ENCODE measurements at regions not wholly inside any gene's neighbourhood (a gene's known extent, or its start where the extent isn't known, plus 50 kb on each side); places are given as distances from the start of the nearest gene placed in this dataset.
A peak's percentile ranks its signal among the peaks of the same experiment; 100 is the strongest.

DNA sequence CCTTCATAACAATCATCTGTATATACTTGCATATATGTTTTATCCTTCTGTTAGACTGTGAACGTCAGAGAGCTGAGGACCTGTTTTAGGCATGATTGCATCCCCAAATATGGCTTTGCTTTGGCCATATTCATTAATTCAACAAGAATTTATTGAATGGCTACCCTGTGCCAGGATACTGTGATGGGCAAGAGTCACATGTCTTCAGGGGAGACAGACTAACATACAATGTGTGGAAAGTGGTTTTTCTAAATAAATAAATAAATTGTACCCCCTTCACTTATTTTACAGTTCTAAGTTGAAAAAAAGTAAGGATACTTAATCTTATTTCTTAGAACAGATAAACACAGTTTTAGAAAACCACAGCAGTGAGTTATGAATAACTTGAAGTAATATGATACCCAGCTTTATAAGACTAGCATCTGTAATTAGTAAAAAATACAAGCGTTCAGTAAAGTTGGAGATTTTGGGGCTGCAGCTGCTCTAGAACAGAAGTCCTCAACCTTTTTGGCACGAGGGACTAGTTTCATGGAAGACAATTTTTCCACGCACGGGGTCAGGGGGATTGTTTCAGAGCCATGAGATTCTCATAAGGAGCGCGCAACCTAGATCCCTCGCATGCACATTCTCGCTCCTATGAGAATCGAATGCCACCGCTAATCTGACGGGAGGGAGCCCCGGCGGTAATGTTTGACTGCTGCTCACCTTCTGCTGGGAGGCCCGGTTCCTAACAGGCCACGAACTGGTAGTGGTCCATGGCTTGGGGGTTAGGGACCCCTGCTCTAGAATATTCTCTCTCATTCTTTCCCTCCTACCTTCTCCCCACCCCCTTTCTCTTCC is 89.4 kb upstream of the MTPN start:
- no peaks in the 10 kb centered on the region for H3K9me3 ChIP-seq (ENCODE audit: control insufficient read depth, low read length)
- DNase-seq (ENCODE audit: low read depth), result peak; percentile 13
- no peak overlapping the region for H3K9ac ChIP-seq (ENCODE audit: low read length)
- H3K36me3 ChIP-seq (ENCODE audit: control insufficient read depth, insufficient read depth, low read length, severe bottlenecking), result no peaks in the 10 kb centered on the region
- H3K4me1 ChIP-seq (ENCODE audit: control insufficient read depth, insufficient read depth, low read length), result peaks cover 3% of the 10 kb centered on the region
- no peaks in the 10 kb centered on the region for H3K27me3 ChIP-seq (replicated peaks; ENCODE audit: control insufficient read depth, insufficient read depth, low read length)
- no peak overlapping the region for H3K4me3 ChIP-seq (ENCODE audit: low read length)

DNA sequence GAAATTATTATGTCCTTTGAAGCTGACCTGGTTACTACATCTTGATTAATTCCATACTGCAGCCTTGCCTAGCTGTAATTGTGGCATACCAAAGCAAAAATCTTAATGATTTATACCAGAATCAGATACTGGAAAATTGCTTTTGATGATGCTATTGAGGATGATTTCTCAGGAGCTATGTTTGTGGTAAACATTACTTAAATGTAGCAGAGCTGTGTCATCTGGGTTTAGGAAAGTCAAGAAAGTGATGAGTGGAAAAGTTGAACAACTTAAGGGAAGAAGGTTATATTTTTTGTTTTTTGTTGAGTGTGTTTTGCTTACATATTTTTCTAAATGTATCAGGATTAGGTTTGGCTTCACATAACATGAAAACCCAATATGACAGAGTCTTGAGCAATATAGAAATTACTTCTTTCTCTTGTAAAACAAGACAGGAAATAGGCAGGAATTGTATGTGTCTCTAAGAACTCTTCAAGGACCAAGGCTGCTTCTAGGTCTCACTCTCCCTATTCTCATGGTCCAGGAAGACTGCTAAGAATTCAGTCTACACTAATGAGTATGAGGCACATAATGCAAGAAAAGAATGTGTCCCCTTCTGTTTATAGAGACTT is 87.6 kb upstream of the MTPN start:
- DNase-seq (ENCODE audit: low read depth), result peak; percentile 35
- H3K4me3 ChIP-seq (ENCODE audit: low read length), result no peak overlapping the region
- no peak overlapping the region for H3K9ac ChIP-seq (ENCODE audit: low read length)
- no peaks in the 10 kb centered on the region for H3K4me1 ChIP-seq (ENCODE audit: control insufficient read depth, insufficient read depth, low read length)
- H3K9me3 ChIP-seq (ENCODE audit: control insufficient read depth, low read length), result no peaks in the 10 kb centered on the region
- H3K27me3 ChIP-seq (replicated peaks; ENCODE audit: control insufficient read depth, insufficient read depth, low read length), result no peaks in the 10 kb centered on the region
- no peaks in the 10 kb centered on the region for H3K36me3 ChIP-seq (ENCODE audit: control insufficient read depth, insufficient read depth, low read length, severe bottlenecking)

GRCh38 chr7:136064081-136064480 is 86.9 kb upstream of the MTPN start:
- Histone ChIP-seq H3K9ac (ENCODE audit: low read length) (no peak overlapping the region), H3K36me3 (ENCODE audit: control insufficient read depth, insufficient read depth, low read length, severe bottlenecking) (no peaks in the 10 kb centered on the region), H3K27me3 (replicated peaks; ENCODE audit: control insufficient read depth, insufficient read depth, low read length) (no peaks in the 10 kb centered on the region), H3K4me3 (ENCODE audit: low read length) (no peak overlapping the region), H3K9me3 (ENCODE audit: control insufficient read depth, low read length) (no peaks in the 10 kb centered on the region), H3K4me1 (ENCODE audit: control insufficient read depth, insufficient read depth, low read length) (no peaks in the 10 kb centered on the region)
- DNase-seq (ENCODE audit: low read depth), result no peak

DNA sequence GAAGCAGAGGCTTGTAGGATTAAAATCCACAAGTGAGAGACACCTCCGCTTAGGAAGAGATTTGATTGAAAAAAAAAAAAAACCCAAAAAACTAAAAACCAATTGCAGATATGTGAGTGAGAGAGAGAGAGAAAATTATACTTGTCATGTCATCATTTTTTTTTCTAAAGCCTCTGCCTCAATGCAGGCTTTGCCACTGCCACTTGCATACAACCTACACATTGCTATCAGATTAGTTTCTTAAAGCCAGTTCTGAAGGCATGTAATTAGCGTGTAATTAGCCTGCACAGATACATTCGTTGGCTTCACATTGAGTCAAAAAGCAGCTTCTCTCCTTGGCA is 86.1 kb upstream of the MTPN start:
- Histone ChIP-seq H3K4me1 (ENCODE audit: control insufficient read depth, insufficient read depth, low read length) (no peaks in the 10 kb centered on the region), H3K9ac (ENCODE audit: low read length) (no peak overlapping the region), H3K27me3 (replicated peaks; ENCODE audit: control insufficient read depth, insufficient read depth, low read length) (no peaks in the 10 kb centered on the region), H3K9me3 (ENCODE audit: control insufficient read depth, low read length) (no peaks in the 10 kb centered on the region), H3K36me3 (ENCODE audit: control insufficient read depth, insufficient read depth, low read length, severe bottlenecking) (no peaks in the 10 kb centered on the region), H3K4me3 (ENCODE audit: low read length) (no peak overlapping the region)
- DNase-seq (ENCODE audit: low read depth), result no peak

GRCh38 chr7:136062625-136063325 is 85.6 kb upstream of the MTPN start:
- Histone ChIP-seq H3K4me3 (ENCODE audit: low read length) (no peak overlapping the region), H3K36me3 (ENCODE audit: control insufficient read depth, insufficient read depth, low read length, severe bottlenecking) (no peaks in the 10 kb centered on the region), H3K4me1 (ENCODE audit: control insufficient read depth, insufficient read depth, low read length) (no peaks in the 10 kb centered on the region), H3K9ac (ENCODE audit: low read length) (no peak overlapping the region), H3K9me3 (ENCODE audit: control insufficient read depth, low read length) (no peaks in the 10 kb centered on the region), H3K27me3 (replicated peaks; ENCODE audit: control insufficient read depth, insufficient read depth, low read length) (no peaks in the 10 kb centered on the region)
- DNase-seq (ENCODE audit: low read depth), result no peak

DNA sequence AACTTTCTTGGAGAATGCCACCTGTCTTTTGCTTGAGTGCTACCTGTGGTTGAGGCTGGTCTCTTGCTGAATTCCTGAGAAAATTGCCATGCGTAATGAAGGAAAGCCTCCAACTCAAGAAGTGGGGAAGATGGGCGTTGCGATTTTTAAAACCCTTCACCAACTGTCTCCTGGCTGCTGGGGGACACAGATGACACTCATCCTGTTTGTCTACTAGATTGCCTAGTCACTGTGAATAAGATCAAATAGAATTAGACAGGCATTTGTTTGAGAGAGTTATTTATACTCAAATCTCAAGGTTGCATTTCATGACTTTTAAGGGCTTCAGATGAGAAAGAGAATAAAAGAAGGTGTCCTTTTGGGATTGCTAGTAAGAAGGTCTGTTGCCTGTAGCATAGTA is 84.3 kb upstream of the MTPN start:
- no peak overlapping the region for H3K9ac ChIP-seq (ENCODE audit: low read length)
- no peaks in the 10 kb centered on the region for H3K4me1 ChIP-seq (ENCODE audit: control insufficient read depth, insufficient read depth, low read length)
- no peak for DNase-seq (ENCODE audit: low read depth)
- H3K4me3 ChIP-seq (ENCODE audit: low read length), result no peak overlapping the region
- no peaks in the 10 kb centered on the region for H3K9me3 ChIP-seq (ENCODE audit: control insufficient read depth, low read length)
- peaks cover 2% of the 10 kb centered on the region for H3K27me3 ChIP-seq (replicated peaks; ENCODE audit: control insufficient read depth, insufficient read depth, low read length)
- no peaks in the 10 kb centered on the region for H3K36me3 ChIP-seq (ENCODE audit: control insufficient read depth, insufficient read depth, low read length, severe bottlenecking)

- no peak overlapping the region for H3K4me3 ChIP-seq (ENCODE audit: low read length)
- H3K9ac ChIP-seq (ENCODE audit: low read length), result no peak overlapping the region
- DNase-seq (ENCODE audit: low read depth), result peak; percentile 44
- H3K27me3 ChIP-seq (replicated peaks; ENCODE audit: control insufficient read depth, insufficient read depth, low read length), result peaks cover 7% of the 10 kb centered on the region
- H3K4me1 ChIP-seq (ENCODE audit: control insufficient read depth, insufficient read depth, low read length), result no peaks in the 10 kb centered on the region
- no peaks in the 10 kb centered on the region for H3K9me3 ChIP-seq (ENCODE audit: control insufficient read depth, low read length)
- H3K36me3 ChIP-seq (ENCODE audit: control insufficient read depth, insufficient read depth, low read length, severe bottlenecking), result no peaks in the 10 kb centered on the region
Observed at GRCh38 chr7:136058546-136058945, 81.4 kb upstream of the MTPN start.

GRCh38 chr7:136057509-136057908 is 80.3 kb upstream of the MTPN start:
- Histone ChIP-seq H3K9me3 (ENCODE audit: control insufficient read depth, low read length) (no peaks in the 10 kb centered on the region), H3K36me3 (ENCODE audit: control insufficient read depth, insufficient read depth, low read length, severe bottlenecking) (no peaks in the 10 kb centered on the region), H3K4me1 (ENCODE audit: control insufficient read depth, insufficient read depth, low read length) (no peaks in the 10 kb centered on the region), H3K27me3 (replicated peaks; ENCODE audit: control insufficient read depth, insufficient read depth, low read length) (peaks cover 7% of the 10 kb centered on the region), H3K9ac (ENCODE audit: low read length) (no peak overlapping the region), H3K4me3 (ENCODE audit: low read length) (no peak overlapping the region)
- no peak for DNase-seq (ENCODE audit: low read depth)

DNA sequence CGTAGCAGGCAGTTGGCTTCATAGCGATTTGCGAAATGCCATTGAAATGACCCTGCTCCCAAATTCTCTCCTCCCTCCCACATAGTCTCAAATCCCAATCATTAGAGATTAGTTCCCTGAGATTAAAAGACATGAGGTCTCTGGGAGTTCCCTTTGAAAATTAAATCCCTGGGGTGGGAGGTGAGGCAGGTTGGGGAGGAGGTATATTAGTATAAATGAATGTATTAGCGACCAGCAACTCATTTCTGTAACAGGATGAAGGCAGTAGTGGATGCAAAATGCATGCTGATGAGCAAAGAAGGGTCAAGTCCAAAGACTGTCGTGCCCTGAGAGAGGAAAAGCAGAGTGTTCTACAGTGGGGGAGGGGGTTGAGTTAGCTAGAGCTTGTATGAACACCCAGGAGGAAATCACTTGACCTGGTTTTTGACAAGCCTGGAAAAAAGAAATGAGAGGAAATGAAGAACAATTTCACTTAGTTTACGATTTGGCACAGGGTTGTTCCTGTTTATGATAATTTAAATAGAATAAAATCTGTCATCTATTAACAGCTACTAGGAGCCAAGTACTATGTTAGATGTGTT is 79.6 kb upstream of the MTPN start:
- H3K4me1 ChIP-seq (ENCODE audit: control insufficient read depth, insufficient read depth, low read length), result no peaks in the 10 kb centered on the region
- no peak overlapping the region for H3K9ac ChIP-seq (ENCODE audit: low read length)
- no peak for DNase-seq (ENCODE audit: low read depth)
- H3K27me3 ChIP-seq (replicated peaks; ENCODE audit: control insufficient read depth, insufficient read depth, low read length), result peaks cover 7% of the 10 kb centered on the region
- no peaks in the 10 kb centered on the region for H3K9me3 ChIP-seq (ENCODE audit: control insufficient read depth, low read length)
- H3K36me3 ChIP-seq (ENCODE audit: control insufficient read depth, insufficient read depth, low read length, severe bottlenecking), result no peaks in the 10 kb centered on the region
- no peak overlapping the region for H3K4me3 ChIP-seq (ENCODE audit: low read length)

DNA sequence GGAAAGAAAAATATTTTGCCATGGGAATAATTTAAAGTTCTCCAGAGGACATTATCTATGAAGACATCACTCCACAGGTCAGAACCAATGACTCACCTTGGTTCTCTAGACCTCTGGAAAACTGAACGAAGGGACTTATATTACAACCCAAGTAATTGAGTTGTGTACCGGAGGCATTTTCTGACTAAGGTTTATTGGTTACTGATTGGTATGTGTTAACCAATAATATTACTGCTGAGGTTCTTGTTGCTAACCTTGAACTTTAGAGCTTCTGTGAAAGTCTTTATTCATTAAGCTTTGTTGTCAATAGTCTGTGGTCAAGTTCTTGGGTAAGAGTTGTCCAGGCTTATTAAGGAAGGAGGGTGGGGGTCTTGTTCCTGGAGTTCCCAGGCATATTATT is 78.1 kb upstream of the MTPN start:
- no peaks in the 10 kb centered on the region for H3K9me3 ChIP-seq (ENCODE audit: control insufficient read depth, low read length)
- no peaks in the 10 kb centered on the region for H3K4me1 ChIP-seq (ENCODE audit: control insufficient read depth, insufficient read depth, low read length)
- no peak overlapping the region for H3K9ac ChIP-seq (ENCODE audit: low read length)
- DNase-seq (ENCODE audit: low read depth), result no peak
- H3K4me3 ChIP-seq (ENCODE audit: low read length), result no peak overlapping the region
- H3K27me3 ChIP-seq (replicated peaks; ENCODE audit: control insufficient read depth, insufficient read depth, low read length), result peaks cover 7% of the 10 kb centered on the region
- H3K36me3 ChIP-seq (ENCODE audit: control insufficient read depth, insufficient read depth, low read length, severe bottlenecking), result no peaks in the 10 kb centered on the region

DNA sequence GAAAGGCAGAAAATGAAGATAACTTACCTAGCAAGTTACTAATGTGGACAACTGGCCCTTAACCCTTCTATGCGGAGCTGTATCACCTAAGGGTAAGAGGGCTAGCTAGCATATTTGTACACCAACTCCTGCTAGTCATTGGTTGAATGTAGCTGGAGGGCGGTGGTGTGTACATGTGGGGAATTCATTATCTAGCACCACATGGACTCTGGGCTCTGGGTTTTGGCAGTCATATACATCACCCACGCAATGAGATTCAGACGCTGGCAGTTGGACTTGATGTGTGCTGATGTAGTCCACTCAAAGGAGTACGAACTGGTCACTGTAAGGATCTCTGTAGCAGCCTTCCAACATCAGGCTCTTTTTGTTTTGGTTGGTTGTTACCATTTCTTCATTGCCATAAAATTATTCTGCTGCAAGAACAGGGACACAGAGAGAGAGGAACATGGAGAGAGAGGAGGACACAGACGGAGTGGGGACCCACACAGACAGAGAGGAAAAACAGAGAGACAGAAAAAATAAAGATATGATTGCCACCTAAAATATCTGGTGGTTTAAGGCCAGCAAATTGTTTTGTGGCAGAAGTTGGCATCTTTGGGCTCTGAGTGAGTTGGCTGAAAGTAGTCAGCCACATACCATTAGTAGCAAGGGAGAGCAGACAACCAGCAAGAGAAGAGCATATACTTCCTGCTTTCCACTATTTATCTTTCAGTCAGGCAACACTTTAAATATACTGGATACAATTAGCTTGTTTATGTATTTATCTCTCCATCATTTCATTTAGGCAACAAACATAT is 76.7 kb upstream of the MTPN start:
- Histone ChIP-seq H3K9ac (ENCODE audit: low read length) (no peak overlapping the region), H3K27me3 (replicated peaks; ENCODE audit: control insufficient read depth, insufficient read depth, low read length) (peaks cover 7% of the 10 kb centered on the region), H3K4me1 (ENCODE audit: control insufficient read depth, insufficient read depth, low read length) (no peaks in the 10 kb centered on the region), H3K36me3 (ENCODE audit: control insufficient read depth, insufficient read depth, low read length, severe bottlenecking) (no peaks in the 10 kb centered on the region), H3K4me3 (ENCODE audit: low read length) (no peak overlapping the region), H3K9me3 (ENCODE audit: control insufficient read depth, low read length) (no peaks in the 10 kb centered on the region)
- DNase-seq (ENCODE audit: low read depth), result no peak
